PC-9 (cell line): ENCODE measurements at regions not wholly inside any gene's neighbourhood (a gene's known extent, or its start where the extent isn't known, plus 50 kb on each side); places are given as distances from the start of the nearest gene placed in this dataset.

Source experiments
- BruUV-seq: library from RNA; stranded (reverse); fragments of 400-500 nt; replicated peaks from 2 replicates; lab custom pipeline; 2021; lab: Mats Ljungman, UMichigan
- CTCF ChIA-PET: fragments of 300-600 bp; sonication (Branson Sonifier 250); formaldehyde crosslinking; loops from one replicate; lab custom pipeline; 2022; ENCODE audit warnings: antibody characterized with exemption; lab: Charles Lee
- POLR2A ChIA-PET: fragments of 300-600 bp; sonication (Branson Sonifier 250); formaldehyde crosslinking; loops from one replicate; lab custom pipeline; 2022; ENCODE audit warnings: antibody characterized with exemption; ENCODE audit not compliant: unreplicated experiment; lab: Charles Lee
- DNase-seq, 2 experiments: peaks; one replicate each; pipeline versions ENCODE4 v3.0.0 to v3.0.0-alpha.2; 2015 to 2022; ENCODE audit warnings: mixed read lengths in 1 of 2
- H2AFZ ChIP-seq: fragments of 200-600 bp; sonication (generic); 2 replicates; pipeline ENCODE4 v1.8.1; 2017; ENCODE audit warnings: antibody characterized with exemption
- H3F3A ChIP-seq: fragments of 200-600 bp; sonication (generic); 2 replicates; pipeline ENCODE4 v1.8.1; 2017; ENCODE audit warnings: antibody characterized with exemption, mild to moderate bottlenecking, low read depth; ENCODE audit not compliant: insufficient read depth
- H3K27ac ChIP-seq: fragments of 200-600 bp; sonication (generic); 2 replicates; pipeline ENCODE4 v1.6.1; 2016; ENCODE audit warnings: mixed run types
- H3K27me3 ChIP-seq: fragments of 200-600 bp; sonication (generic); 2 replicates; pipeline ENCODE4 v1.6.1; 2016; ENCODE audit warnings: low read depth, mixed run types; ENCODE audit not compliant: insufficient read depth
- H3K36me3 ChIP-seq: fragments of 200-600 bp; sonication (generic); 2 replicates; pipeline ENCODE4 v1.6.1; 2016; ENCODE audit warnings: low read depth, mixed run types
- H3K4me1 ChIP-seq: fragments of 200-600 bp; sonication (generic); replicated peaks from 2 replicates; pipeline ENCODE4 v1.6.1; 2016; ENCODE audit warnings: mixed run types; ENCODE audit not compliant: insufficient read depth
- H3K4me2 ChIP-seq: fragments of 200-600 bp; sonication (generic); 2 replicates; pipeline ENCODE4 v1.6.1; 2017; ENCODE audit warnings: mixed run types
- H3K4me3 ChIP-seq: fragments of 200-600 bp; sonication (generic); 2 replicates; pipeline ENCODE4 v1.6.1; 2016; ENCODE audit warnings: mixed run types
- H3K79me2 ChIP-seq: fragments of 200-600 bp; sonication (generic); 2 replicates; pipeline ENCODE4 v1.6.1; 2017; ENCODE audit warnings: low read depth, mixed run types
- H3K9me2 ChIP-seq: fragments of 200-600 bp; sonication (generic); 2 replicates; pipeline ENCODE4 v1.8.1; 2017; ENCODE audit warnings: mild to moderate bottlenecking; ENCODE audit not compliant: insufficient read depth
- H3K9me3 ChIP-seq: fragments of 200-600 bp; sonication (generic); 2 replicates; pipeline ENCODE4 v1.8.1; 2016; ENCODE audit warnings: low read depth; ENCODE audit not compliant: insufficient read depth
- H4K20me1 ChIP-seq: fragments of 200-600 bp; sonication (generic); 2 replicates; pipeline ENCODE4 v1.8.1; 2017; ENCODE audit not compliant: insufficient read depth
- EZH2 ChIP-seq: fragments of 200-600 bp; sonication (generic); IDR thresholded peaks from 2 replicates; pipeline ENCODE4 v1.8.0; 2017; ENCODE audit warnings: antibody characterized with exemption, low read depth
- intact Hi-C: fragments of 100-400 bp; cut with micrococcal nuclease; formaldehyde crosslinking; loops from one replicate; pipeline ENCODE4 v1.10.0; 2022; ENCODE audit not compliant: unreplicated experiment
- TF ChIP-seq, protein P1 (sequence below): fragments of 200-600 bp; sonication (generic); conservative IDR thresholded peaks from 2 replicates; pipeline ENCODE4 v1.6.1; 2017; ENCODE audit warnings: mixed run types, antibody characterized with exemption, mild to moderate bottlenecking, moderate library complexity

DNA sequence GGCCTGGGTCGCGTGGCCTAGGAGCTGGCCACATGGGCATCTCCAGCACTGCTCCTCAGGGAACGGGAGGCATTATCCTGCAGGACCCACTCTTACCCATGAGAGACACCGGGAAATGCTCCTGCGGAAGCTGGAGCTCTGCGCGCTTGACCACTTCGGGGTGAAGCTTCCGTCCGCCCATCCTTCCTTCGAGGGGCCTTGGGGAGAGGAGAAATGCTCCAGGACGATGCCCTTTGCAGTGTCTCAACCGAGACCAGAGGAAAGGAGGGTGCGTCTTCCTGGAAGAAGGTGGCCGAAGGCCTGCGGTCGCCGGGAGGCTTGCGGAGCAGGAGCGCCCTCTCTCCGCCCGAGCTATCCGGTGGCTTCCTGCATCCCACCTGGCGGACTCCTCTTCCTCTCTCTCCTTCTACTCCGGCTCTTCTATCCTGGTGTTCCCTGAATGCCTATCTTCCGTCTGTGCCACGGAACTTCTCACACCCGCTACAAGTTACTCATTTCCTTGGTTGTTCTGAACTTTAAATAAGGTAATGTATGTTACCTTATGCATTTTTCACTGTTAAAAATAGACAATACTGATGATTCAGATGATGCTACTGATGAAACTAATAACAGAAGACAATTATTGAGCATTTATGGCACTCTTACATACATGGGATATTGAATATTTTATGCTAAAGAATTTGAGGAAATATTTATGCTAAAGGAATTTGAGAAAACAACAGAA, 91.4 kb downstream of the PRKAB2 start:
- Histone ChIP-seq H3K36me3 (no peaks in the 10 kb centered on the region), H3K4me1 (0 out of 2 replicates have a peak, but pooled peaks cover 6% of the 10 kb centered on the region), H3K27me3 (peaks cover 9% of the 10 kb centered on the region; the same call in 1 of the 2 replicates), H3K4me2 (no peak overlapping the region), H2AFZ (no peak overlapping the region), H4K20me1 (no peaks in the 10 kb centered on the region), H3K4me3 (no peak overlapping the region), H3K27ac (no peak overlapping the region), H3F3A (peaks cover 12% of the 10 kb centered on the region), H3K9me3 (no peaks in the 10 kb centered on the region), H3K79me2 (no peaks in the 10 kb centered on the region), H3K9me2 (no peaks in the 10 kb centered on the region)
- intact Hi-C loops, result no loop called here
- no peak for DNase-seq
- POLR2A ChIA-PET, result no interaction called here
- CTCF ChIA-PET, result no interaction called here
- no peak for TF ChIP-seq EZH2
- TF ChIP-seq, protein P1, sequence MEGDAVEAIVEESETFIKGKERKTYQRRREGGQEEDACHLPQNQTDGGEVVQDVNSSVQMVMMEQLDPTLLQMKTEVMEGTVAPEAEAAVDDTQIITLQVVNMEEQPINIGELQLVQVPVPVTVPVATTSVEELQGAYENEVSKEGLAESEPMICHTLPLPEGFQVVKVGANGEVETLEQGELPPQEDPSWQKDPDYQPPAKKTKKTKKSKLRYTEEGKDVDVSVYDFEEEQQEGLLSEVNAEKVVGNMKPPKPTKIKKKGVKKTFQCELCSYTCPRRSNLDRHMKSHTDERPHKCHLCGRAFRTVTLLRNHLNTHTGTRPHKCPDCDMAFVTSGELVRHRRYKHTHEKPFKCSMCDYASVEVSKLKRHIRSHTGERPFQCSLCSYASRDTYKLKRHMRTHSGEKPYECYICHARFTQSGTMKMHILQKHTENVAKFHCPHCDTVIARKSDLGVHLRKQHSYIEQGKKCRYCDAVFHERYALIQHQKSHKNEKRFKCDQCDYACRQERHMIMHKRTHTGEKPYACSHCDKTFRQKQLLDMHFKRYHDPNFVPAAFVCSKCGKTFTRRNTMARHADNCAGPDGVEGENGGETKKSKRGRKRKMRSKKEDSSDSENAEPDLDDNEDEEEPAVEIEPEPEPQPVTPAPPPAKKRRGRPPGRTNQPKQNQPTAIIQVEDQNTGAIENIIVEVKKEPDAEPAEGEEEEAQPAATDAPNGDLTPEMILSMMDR, result no peak
- no TSS peak for BruUV-seq

GRCh38 chr1:147080006-147080661, 92.1 kb downstream of the PRKAB2 start:
- no peak for DNase-seq
- H3K4me3 ChIP-seq, result no peak overlapping the region
- 0 out of 2 replicates have a peak, but pooled peaks cover 6% of the 10 kb centered on the region for H3K4me1 ChIP-seq
- BruUV-seq, result no TSS peak
- H3K27me3 ChIP-seq, result peaks cover 16% of the 10 kb centered on the region
- no peaks in the 10 kb centered on the region for H3K9me3 ChIP-seq
- no peaks in the 10 kb centered on the region for H3K79me2 ChIP-seq
- no peak overlapping the region for H3K4me2 ChIP-seq
- POLR2A ChIA-PET, result no interaction called here
- no peaks in the 10 kb centered on the region for H4K20me1 ChIP-seq
- CTCF ChIA-PET, result no interaction called here
- H3K27ac ChIP-seq, result no peak overlapping the region
- no peak overlapping the region for H2AFZ ChIP-seq
- no peaks in the 10 kb centered on the region for H3K9me2 ChIP-seq
- peaks cover 11% of the 10 kb centered on the region for H3F3A ChIP-seq
- intact Hi-C loops, result no loop called here
- TF ChIP-seq, protein P1, result no peak
- TF ChIP-seq EZH2, result no peak
- H3K36me3 ChIP-seq, result no peaks in the 10 kb centered on the region

GRCh38 chr1:147079400-147080005, 92.8 kb downstream of the PRKAB2 start:
- Histone ChIP-seq H3K9me3 (no peaks in the 10 kb centered on the region), H3K4me3 (no peak overlapping the region), H3K27ac (no peak overlapping the region), H4K20me1 (no peaks in the 10 kb centered on the region), H3K9me2 (no peaks in the 10 kb centered on the region), H3K79me2 (no peaks in the 10 kb centered on the region), H2AFZ (no peak overlapping the region), H3K4me2 (no peak overlapping the region), H3F3A (peaks cover 11% of the 10 kb centered on the region), H3K27me3 (peaks cover 22% of the 10 kb centered on the region), H3K36me3 (no peaks in the 10 kb centered on the region), H3K4me1 (0 out of 2 replicates have a peak, but pooled peaks cover 6% of the 10 kb centered on the region)
- no peak for TF ChIP-seq EZH2
- TF ChIP-seq, protein P1, result no peak
- intact Hi-C loops, result no loop called here
- BruUV-seq, result no TSS peak
- POLR2A ChIA-PET, result no interaction called here
- DNase-seq, result no peak
- CTCF ChIA-PET, result no interaction called here
